ENCODE measurements at regions not wholly inside any gene's neighbourhood (a gene's known extent, or its start where the extent isn't known, plus 50 kb on each side); places are given as distances from the start of the nearest gene placed in this dataset.

DNA sequence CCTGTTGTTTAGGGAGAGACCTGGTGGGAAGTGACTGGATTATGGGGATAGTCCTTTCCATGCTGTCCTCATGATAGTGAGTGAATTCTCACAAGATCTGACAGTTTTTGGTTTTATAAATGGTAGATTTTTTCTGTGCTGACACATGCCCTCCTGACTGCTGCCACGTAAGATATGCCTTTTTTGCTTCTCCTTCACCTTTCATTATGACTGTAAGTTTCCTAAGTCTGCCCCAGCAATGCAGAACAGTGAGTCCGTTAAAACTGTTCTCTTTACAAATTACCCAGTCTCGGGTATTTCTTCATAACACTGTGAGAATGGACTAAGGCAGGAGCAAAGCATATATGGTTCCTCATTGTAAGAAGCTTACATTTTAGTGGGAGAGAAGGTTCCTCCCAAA lies 1727.2 kb downstream of the NCAM2 start:
- TF ChIP-seq CTCF (IDR thresholded peaks at IDR 0.05; ENCODE audit: insufficient read depth, low read depth, low read length, missing control alignments) = no peak
- no peak overlapping the region for H3K4me3 ChIP-seq (ENCODE audit: low read depth, low read length)
- DNase-seq (ENCODE audit: low read depth) = no peak

DNA sequence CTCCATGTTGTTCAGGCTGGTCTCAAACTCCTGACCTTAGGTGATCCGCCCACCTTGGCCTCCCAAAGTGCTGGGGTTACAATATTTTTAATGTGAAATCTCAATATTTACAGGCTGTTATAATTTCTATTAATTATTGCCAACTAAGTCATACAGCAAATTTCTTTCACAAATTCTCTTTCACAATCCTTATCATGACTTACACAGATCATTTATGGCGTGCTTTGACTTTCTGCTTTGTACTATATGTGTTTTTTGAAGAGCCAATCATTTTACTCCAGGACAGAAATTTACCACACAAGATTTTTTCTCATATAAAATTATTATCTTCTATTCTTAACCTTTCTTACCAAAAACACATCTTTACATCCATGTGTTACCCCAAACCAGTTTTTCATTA lies 1729.9 kb downstream of the NCAM2 start:
- H3K4me3 ChIP-seq (ENCODE audit: low read depth, low read length) = no peak overlapping the region
- no peak for DNase-seq (ENCODE audit: low read depth)
- TF ChIP-seq CTCF (IDR thresholded peaks at IDR 0.05; ENCODE audit: insufficient read depth, low read depth, low read length, missing control alignments) = no peak

GRCh38 chr21:22743085-22743484 lies 1744.9 kb downstream of the NCAM2 start:
- TF ChIP-seq CTCF (IDR thresholded peaks at IDR 0.05; ENCODE audit: insufficient read depth, low read depth, low read length, missing control alignments) = no peak
- no peak overlapping the region for H3K4me3 ChIP-seq (ENCODE audit: low read depth, low read length)
- DNase-seq (ENCODE audit: low read depth) = no peak

DNA sequence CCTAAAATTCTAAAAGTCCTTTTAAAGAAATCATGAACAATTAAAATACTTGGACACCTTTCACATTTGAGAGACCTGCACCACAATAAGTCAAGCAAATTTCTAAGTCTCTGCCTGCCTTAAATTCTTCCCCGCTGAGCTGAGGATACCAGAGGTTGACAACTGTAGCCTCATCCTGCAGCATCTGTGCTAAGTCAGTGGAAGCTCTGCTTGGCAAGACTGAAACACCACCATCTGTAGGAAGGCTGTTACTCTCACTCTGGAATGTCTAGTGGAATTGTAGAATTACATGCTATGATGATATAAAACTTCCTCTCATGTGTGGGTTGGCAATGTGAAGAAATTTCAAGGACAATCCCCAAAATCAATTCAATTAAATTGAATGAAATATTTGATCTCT lies 1756.5 kb downstream of the NCAM2 start:
- TF ChIP-seq CTCF (IDR thresholded peaks at IDR 0.05; ENCODE audit: insufficient read depth, low read depth, low read length, missing control alignments) = no peak
- H3K4me3 ChIP-seq (ENCODE audit: low read depth, low read length) = no peak overlapping the region
- no peak for DNase-seq (ENCODE audit: low read depth)

DNA sequence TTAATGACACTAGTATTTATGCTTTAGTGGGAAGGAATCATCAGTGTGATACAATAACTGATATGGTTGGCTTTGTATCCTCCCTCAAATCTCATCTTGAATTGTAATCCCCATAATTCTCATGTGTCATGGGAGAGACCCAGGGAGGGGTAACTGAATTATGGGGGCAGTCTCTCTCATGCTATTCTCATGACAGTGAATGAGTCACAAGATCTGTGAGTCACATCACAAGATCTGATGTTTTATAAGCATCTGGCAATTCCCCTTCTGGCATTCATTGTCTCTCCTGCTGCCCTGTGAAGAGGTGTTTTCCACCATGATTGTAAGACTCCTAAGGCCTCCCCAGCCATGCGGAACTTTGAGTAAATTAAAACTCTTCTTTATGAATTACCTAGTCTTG lies 1760.3 kb downstream of the NCAM2 start:
- no peak overlapping the region for H3K4me3 ChIP-seq (ENCODE audit: low read depth, low read length)
- DNase-seq (ENCODE audit: low read depth) = no peak
- no peak for TF ChIP-seq CTCF (IDR thresholded peaks at IDR 0.05; ENCODE audit: insufficient read depth, low read depth, low read length, missing control alignments)

DNA sequence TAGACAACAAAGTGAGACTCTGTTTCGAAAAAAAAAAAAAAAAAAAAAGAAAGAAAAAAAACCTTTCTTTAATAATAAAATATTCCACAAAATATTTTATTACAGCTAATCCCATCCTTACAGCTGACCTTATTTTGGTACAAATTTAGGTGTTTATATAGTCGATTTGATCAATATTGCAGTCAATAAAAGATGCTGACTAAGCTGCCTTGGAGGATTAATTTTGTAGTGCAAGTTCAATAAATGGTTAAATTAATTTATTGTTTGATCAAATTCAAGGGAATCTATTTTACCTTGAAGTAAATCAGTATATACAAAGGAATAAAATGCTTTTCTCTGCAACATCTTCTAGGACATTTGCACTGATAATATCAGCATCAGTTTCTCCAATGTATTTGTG lies 1764.3 kb downstream of the NCAM2 start:
- TF ChIP-seq CTCF (IDR thresholded peaks at IDR 0.05; ENCODE audit: insufficient read depth, low read depth, low read length, missing control alignments) = no peak
- H3K4me3 ChIP-seq (ENCODE audit: low read depth, low read length) = no peak overlapping the region

DNA sequence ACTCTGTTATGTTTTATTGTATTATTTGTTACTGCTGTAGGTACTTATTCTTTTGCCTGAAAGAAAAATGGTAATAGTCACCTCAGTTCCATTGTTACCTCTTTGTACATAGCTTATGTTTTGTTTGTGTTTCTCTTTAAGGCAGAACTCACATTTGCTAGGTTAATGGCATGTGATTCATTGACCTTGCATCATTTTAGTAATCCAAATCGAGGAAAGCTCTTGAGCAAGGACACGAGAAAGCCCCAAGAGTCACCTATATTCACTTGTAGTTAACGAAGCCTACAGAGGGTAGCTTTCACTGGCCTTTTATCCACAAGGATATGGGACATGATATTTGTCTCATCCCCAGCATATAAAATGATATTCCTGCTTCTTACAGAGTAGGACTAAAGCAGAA lies 1765.2 kb downstream of the NCAM2 start:
- H3K4me3 ChIP-seq (ENCODE audit: low read depth, low read length) = no peak overlapping the region
- TF ChIP-seq CTCF (IDR thresholded peaks at IDR 0.05; ENCODE audit: insufficient read depth, low read depth, low read length, missing control alignments) = no peak
- no peak for DNase-seq (ENCODE audit: low read depth)

More for the DNA sequence above, 1764.3 kb downstream of the NCAM2 start:
- no peak for DNase-seq (ENCODE audit: low read depth)
